RWPE1 (cell line): ENCODE measurements at regions not wholly inside any gene's neighbourhood (a gene's known extent, or its start where the extent isn't known, plus 50 kb on each side); places are given as distances from the start of the nearest gene placed in this dataset.

Experiments
- CTCF ChIA-PET: fragments of 350-600 bp; sonication (Branson Sonifier 250); formaldehyde crosslinking; extraction: SDS; loops from one replicate; lab custom pipeline; 2021; lab: Yijun Ruan, JAX
- POLR2A ChIA-PET: fragments of 400-600 bp; formaldehyde crosslinking; extraction: SDS; loops from one replicate; lab custom pipeline; 2020; ENCODE audit warnings: antibody characterized with exemption; ENCODE audit not compliant: low non-redundant PET; lab: Yijun Ruan, JAX
- DNase-seq: peaks from one replicate; pipeline ENCODE4 v3.0.0; 2012; ENCODE audit warnings: low spot score
- H3K27ac ChIP-seq: fragments of 450-650 bp; 2 replicates; pipeline ENCODE4 v1.5.1; 2017
- CTCF ChIP-seq: fragments of 450-650 bp; conservative IDR thresholded peaks from 2 replicates; pipeline ENCODE4 v1.5.1; 2017; ENCODE audit warnings: low read depth, mild to moderate bottlenecking

- TF ChIP-seq CTCF: no peak
- no peak for DNase-seq
- ChIA-PET CTCF (no interaction called here), POLR2A (no interaction called here)
- H3K27ac ChIP-seq: no peak overlapping the region
Observed at GRCh38 chr2:16568998-16569784, 96.4 kb downstream of the CYRIA start.

GRCh38 chr2:16566701-16567100 is 98.9 kb downstream of the CYRIA start:
- H3K27ac ChIP-seq: no peak overlapping the region
- DNase-seq: no peak
- TF ChIP-seq CTCF: no peak
- POLR2A ChIA-PET: no interaction called here
- CTCF ChIA-PET: no interaction called here

GRCh38 chr2:16565481-16565880 is 100.2 kb downstream of the CYRIA start:
- H3K27ac ChIP-seq: no peak overlapping the region
- ChIA-PET POLR2A (no interaction called here), CTCF (no interaction called here)
- TF ChIP-seq CTCF: no peak
- no peak for DNase-seq

GRCh38 chr2:16561676-16562075 is 104.0 kb downstream of the CYRIA start:
- CTCF ChIA-PET: no interaction called here
- POLR2A ChIA-PET: no interaction called here
- no peak for TF ChIP-seq CTCF
- DNase-seq: no peak
- H3K27ac ChIP-seq: no peak overlapping the region

DNA sequence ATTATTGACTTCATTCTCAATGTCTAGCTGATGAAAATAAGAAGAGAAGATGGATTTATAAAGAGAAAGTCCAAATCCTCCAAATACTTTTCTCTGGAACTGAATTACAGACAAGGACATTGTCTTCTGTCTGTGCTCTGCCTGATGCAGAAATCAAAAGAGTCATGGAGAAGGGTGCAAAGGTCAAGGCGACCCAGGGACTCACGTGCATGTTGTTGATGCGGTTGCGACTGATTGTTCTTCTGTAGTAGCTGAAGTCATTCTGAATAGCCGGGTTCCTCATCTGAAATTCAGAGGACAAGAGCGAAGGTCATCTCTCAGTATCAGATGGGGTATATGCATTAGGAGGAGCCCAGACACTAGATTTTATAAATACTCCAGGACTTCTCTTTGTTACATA is 104.4 kb downstream of the CYRIA start:
- no peak for DNase-seq
- POLR2A ChIA-PET: no interaction called here
- CTCF ChIA-PET: interaction anchor here (0.5 kb wide), 1 partner anchor 197 kb away, joined by 4 read pairs; no protein-coding TSS in a partner anchor
- no peak for TF ChIP-seq CTCF
- H3K27ac ChIP-seq: no peak overlapping the region

GRCh38 chr2:16559278-16560067 is 106.2 kb downstream of the CYRIA start:
- H3K27ac ChIP-seq: no peak overlapping the region
- ChIA-PET CTCF (no interaction called here), POLR2A (no interaction called here)
- no peak for DNase-seq
- TF ChIP-seq CTCF: no peak
